IPS DF 6.9 (cell line): ENCODE measurements at regions not wholly inside any gene's neighbourhood (a gene's known extent, or its start where the extent isn't known, plus 50 kb on each side); places are given as distances from the start of the nearest gene placed in this dataset.
A peak's percentile ranks its signal among the peaks of the same experiment; 100 is the strongest.

Experiments
- DNase-seq: peaks from one replicate; pipeline ENCODE4 v3.0.0-alpha.2; 2013; ENCODE audit warnings: low read depth, low spot score
- H3K27ac ChIP-seq: one replicate; pipeline ENCODE4 v1.5.1; 2013; ENCODE audit warnings: low read length, control low read depth
- H3K27me3 ChIP-seq: 2 replicates; pipeline ENCODE4 v1.6.1; 2013; ENCODE audit warnings: mild to moderate bottlenecking, low read length; ENCODE audit not compliant: control insufficient read depth, insufficient read depth
- H3K36me3 ChIP-seq: 2 replicates; pipeline ENCODE4 v1.6.1; 2013; ENCODE audit warnings: low read length; ENCODE audit not compliant: control insufficient read depth, insufficient read depth
- H3K4me1 ChIP-seq: 2 replicates; pipeline ENCODE4 v1.6.1; 2013; ENCODE audit warnings: low read length; ENCODE audit not compliant: control insufficient read depth, insufficient read depth
- H3K4me3 ChIP-seq: 2 replicates; pipeline ENCODE4 v1.5.1; 2013; ENCODE audit warnings: mild to moderate bottlenecking, low read length
- H3K9me3 ChIP-seq: 2 replicates; pipeline ENCODE4 v1.6.1; 2013; ENCODE audit warnings: low read length, inconsistent platforms; ENCODE audit not compliant: control insufficient read depth, insufficient read depth
- WGBS: extraction: QIAGEN DNeasy Blood & Tissue Kit; methylation state at CpG from one replicate; pipeline ENCODE4 v1.1.7; 2013; ENCODE audit warnings: mixed read lengths, missing lambda C conversion rate; ENCODE audit not compliant: insufficient read length, insufficient coverage; 5-methylcytosine and 5-hydroxymethylcytosine counted together

DNA sequence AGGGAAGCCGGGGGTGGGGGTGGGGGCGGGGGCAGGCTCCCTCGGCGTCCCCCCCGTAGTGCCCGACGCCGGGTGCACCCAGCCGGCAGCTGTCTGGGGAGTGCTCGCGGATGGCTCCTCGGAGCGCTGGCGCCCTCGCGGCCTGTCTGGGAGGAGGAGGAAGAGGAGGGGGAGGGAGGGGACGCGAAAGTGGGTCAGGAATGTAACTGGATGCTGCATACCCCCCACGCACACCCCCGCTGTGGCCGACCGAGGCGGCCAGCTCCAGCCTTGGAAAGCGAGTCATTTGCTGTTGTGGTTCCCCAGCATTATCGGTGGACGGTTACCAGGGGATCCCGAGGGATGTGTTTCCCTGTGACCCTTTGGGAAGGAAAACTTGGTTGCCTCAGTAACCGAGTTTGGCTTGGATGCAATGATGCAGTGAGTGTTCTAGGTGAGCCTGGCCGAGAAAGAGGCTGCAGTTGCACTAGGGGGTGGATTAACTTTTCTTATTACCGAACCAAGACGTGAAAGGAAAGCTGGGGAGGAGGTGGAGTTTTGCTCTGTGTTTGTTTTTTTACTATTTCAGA lies 55.2 kb upstream of the RREB1 start:
- Histone ChIP-seq H3K36me3 (no peaks in the 10 kb centered on the region), H3K27me3 (no peaks in the 10 kb centered on the region), H3K27ac (no peak overlapping the region), H3K9me3 (no peaks in the 10 kb centered on the region), H3K4me1 (no peaks in the 10 kb centered on the region), H3K4me3 (peak overlapping the region; percentile 66; the same call in 1 of the 2 replicates)
- no peak for DNase-seq
- WGBS, result no CpG with 5 or more reads among the region's 31 CpGs

DNA sequence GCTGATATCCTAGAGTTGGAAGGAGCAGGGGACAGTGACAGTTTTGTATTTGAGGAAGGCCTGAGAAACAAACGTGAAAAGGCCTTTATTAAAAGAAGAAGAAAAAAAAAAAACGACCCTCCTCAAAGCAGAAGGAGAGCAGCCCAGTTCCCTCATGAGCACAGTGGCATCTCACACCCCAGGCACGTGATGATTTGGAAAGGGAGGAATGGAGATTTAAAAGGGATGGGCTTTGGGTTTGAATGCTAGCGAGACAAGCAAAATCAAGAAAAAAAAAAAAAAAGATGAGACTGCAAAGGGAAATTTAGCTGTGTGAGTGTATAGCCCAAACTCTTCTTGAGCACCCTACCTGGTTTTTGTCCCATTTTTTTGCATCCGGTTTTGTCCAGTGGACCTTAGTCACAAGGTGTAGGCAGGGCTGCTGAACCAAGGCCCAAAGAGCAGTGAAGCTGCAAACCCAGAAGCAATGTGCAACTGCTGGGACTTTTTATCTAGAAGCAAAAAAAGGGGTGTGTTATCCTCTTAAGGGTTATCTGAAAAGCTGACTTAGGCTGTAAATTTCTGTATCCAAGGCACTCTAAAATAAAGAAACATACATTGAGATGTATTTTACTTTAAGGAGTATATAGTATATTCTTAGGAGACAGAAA lies 54.5 kb upstream of the RREB1 start:
- H3K36me3 ChIP-seq, result no peaks in the 10 kb centered on the region
- no CpG with 5 or more reads among the region's 5 CpGs for WGBS
- H3K27me3 ChIP-seq, result no peaks in the 10 kb centered on the region
- no peak for DNase-seq
- H3K9me3 ChIP-seq, result no peaks in the 10 kb centered on the region
- no peaks in the 10 kb centered on the region for H3K4me1 ChIP-seq
- no peak overlapping the region for H3K27ac ChIP-seq
- H3K4me3 ChIP-seq, result no peak overlapping the region
